H1 (cell line): ENCODE measurements at regions not wholly inside any gene's neighbourhood (a gene's known extent, or its start where the extent isn't known, plus 50 kb on each side); places are given as distances from the start of the nearest gene placed in this dataset.

Experiments
- CTCF ChIA-PET: fragments of 300-600 bp; sonication (Branson Sonifier 250); formaldehyde crosslinking; loops from one replicate; lab custom pipeline; 2021; ENCODE audit not compliant: partially characterized antibody; lab: Charles Lee
- POLR2A ChIA-PET: fragments of 300-600 bp; sonication (Branson Sonifier 250); formaldehyde crosslinking; loops from one replicate; lab custom pipeline; 2021; ENCODE audit warnings: inconsistent platforms; ENCODE audit not compliant: partially characterized antibody; lab: Charles Lee
- DNase-seq, 2 experiments: peaks; one replicate each; pipeline versions ENCODE4 v3.0.0 to v3.0.0-alpha.2; 2010 to 2022; ENCODE audit warnings: low spot score in 2 of 2, low read depth in 1 of 2, mixed read lengths in 1 of 2
- FAIRE-seq: peaks from 2 replicates; lab custom pipeline; 2011; peaks lifted over from hg19 to GRCh38; lab: Jason Lieb, UNC
- H2AFZ ChIP-seq: 2 replicates; pipeline ENCODE4 v1.8.1; 2012; ENCODE audit warnings: low read length, inconsistent platforms
- H2AK5ac ChIP-seq: 2 replicates; pipeline ENCODE4 v1.6.1; 2013; ENCODE audit warnings: low read depth, low read length
- H2BK120ac ChIP-seq: replicated peaks from 2 replicates; pipeline ENCODE3; 2013; ENCODE audit warnings: low read depth, low read length, inconsistent platforms
- H2BK12ac ChIP-seq: 2 replicates; pipeline ENCODE4 v1.6.1; 2013; ENCODE audit warnings: low read depth, low read length
- H2BK15ac ChIP-seq: 2 replicates; pipeline ENCODE4 v1.6.1; 2013; ENCODE audit warnings: low read length
- H2BK20ac ChIP-seq: 2 replicates; pipeline ENCODE4 v1.6.1; 2013; ENCODE audit warnings: low read length
- H2BK5ac ChIP-seq: 2 replicates; pipeline ENCODE4 v1.6.1; 2013; ENCODE audit warnings: low read depth, low read length
- H3K14ac ChIP-seq: 2 replicates; pipeline ENCODE4 v1.6.1; 2013; ENCODE audit warnings: inconsistent platforms; ENCODE audit not compliant: insufficient read length
- H3K18ac ChIP-seq: 2 replicates; pipeline ENCODE4 v1.6.1; 2013; ENCODE audit warnings: low read length; ENCODE audit errors: extremely low read depth
- H3K23ac ChIP-seq: 2 replicates; pipeline ENCODE4 v1.6.1; 2013; ENCODE audit warnings: inconsistent platforms; ENCODE audit not compliant: insufficient read length
- H3K23me2 ChIP-seq: 2 replicates; pipeline ENCODE4 v1.6.1; 2013; ENCODE audit warnings: low read depth, low read length
- H3K27ac ChIP-seq: 2 replicates; pipeline ENCODE4 v1.6.1; 2011; ENCODE audit warnings: low read depth, low read length, inconsistent platforms
- H3K27me3 ChIP-seq, 4 experiments: replicated peaks in 1 of 4; 1 replicate in 1 of 4; 2 replicates in 3 of 4; pipeline versions ENCODE4 v1.6.1 to v1.8.1; 2011 to 2013; ENCODE audit warnings: low read length in 3 of 4, mild to moderate bottlenecking in 3 of 4, inconsistent platforms in 2 of 4, mixed read lengths in 2 of 4, moderate library complexity in 1 of 4; ENCODE audit not compliant: control insufficient read depth in 3 of 4, insufficient read depth in 3 of 4; ENCODE audit errors: extremely low read depth in 1 of 4
- H3K36me3 ChIP-seq, 4 experiments: 2 replicates each; pipeline versions ENCODE4 v1.6.1 to v1.8.1; 2011 to 2013; ENCODE audit warnings: mild to moderate bottlenecking in 4 of 4, low read length in 3 of 4, moderate library complexity in 2 of 4, control low read depth in 1 of 4, inconsistent platforms in 1 of 4; ENCODE audit not compliant: insufficient read depth in 4 of 4, control insufficient read depth in 2 of 4
- H3K4ac ChIP-seq: replicated peaks from 2 replicates; pipeline ENCODE3; 2013; ENCODE audit warnings: low read length, low read depth, mixed read lengths, inconsistent platforms; ENCODE audit not compliant: insufficient read length
- H3K4me1 ChIP-seq, 4 experiments: replicated peaks in 1 of 4; 1 replicate in 1 of 4; 2 replicates in 3 of 4; pipeline versions ENCODE4 v1.6.1 to v1.8.1; 2011 to 2013; ENCODE audit warnings: low read length in 3 of 4, inconsistent platforms in 2 of 4, mixed read lengths in 1 of 4; ENCODE audit not compliant: insufficient read depth in 4 of 4, control insufficient read depth in 3 of 4
- H3K4me2 ChIP-seq, 2 experiments: 2 replicates each; pipeline versions ENCODE4 v1.6.1 to v1.8.1; 2011 to 2013; ENCODE audit warnings: low read depth in 2 of 2, low read length in 2 of 2, control low read depth in 1 of 2, inconsistent platforms in 1 of 2, mild to moderate bottlenecking in 1 of 2; ENCODE audit not compliant: insufficient read depth in 1 of 2
- H3K4me3 ChIP-seq, 4 experiments: fragments of 200-600, 300-600 bp in 1 of 4; sonication (generic), shearing (Covaris generic), sonication (Bioruptor Twin) in 1 of 4; 2 replicates each; pipeline versions ENCODE4 v1.5.1 to v1.8.1; 2011 to 2016; ENCODE audit warnings: low read length in 4 of 4, low read depth in 3 of 4, control low read depth in 2 of 4, inconsistent platforms in 2 of 4, mild to moderate bottlenecking in 2 of 4, mixed read lengths in 1 of 4, moderate library complexity in 1 of 4; ENCODE audit not compliant: insufficient read depth in 2 of 4; ENCODE audit errors: extremely low read depth in 1 of 4
- H3K56ac ChIP-seq: replicated peaks from 2 replicates; pipeline ENCODE3; 2013; ENCODE audit warnings: low read depth, mild to moderate bottlenecking, mixed read lengths, low read length, inconsistent platforms; ENCODE audit not compliant: insufficient read length
- H3K79me1 ChIP-seq: 2 replicates; pipeline ENCODE4 v1.6.1; 2013; ENCODE audit warnings: low read depth, low read length, control low read depth
- H3K79me2 ChIP-seq, 2 experiments: 2 replicates each; pipeline versions ENCODE4 v1.6.1 to v1.8.1; 2012 to 2013; ENCODE audit warnings: low read length in 2 of 2, mild to moderate bottlenecking in 2 of 2, inconsistent platforms in 1 of 2; ENCODE audit not compliant: insufficient read depth in 2 of 2, control insufficient read depth in 1 of 2
- H3K9ac ChIP-seq, 4 experiments: replicated peaks in 1 of 4; 1 replicate in 1 of 4; 2 replicates in 3 of 4; pipeline versions ENCODE4 v1.6.1 to v1.8.1; 2011 to 2013; ENCODE audit warnings: low read depth in 3 of 4, low read length in 3 of 4, control low read depth in 2 of 4, mild to moderate bottlenecking in 2 of 4, moderate library complexity in 2 of 4, inconsistent platforms in 1 of 4; ENCODE audit errors: extremely low read depth in 1 of 4
- H3K9me3 ChIP-seq, 2 experiments: 2 replicates each; pipeline versions ENCODE4 v1.6.1 to v1.8.1; 2012 to 2013; ENCODE audit warnings: mild to moderate bottlenecking in 2 of 2, moderate library complexity in 2 of 2, control low read depth in 1 of 2, inconsistent platforms in 1 of 2, low read depth in 1 of 2, low read length in 1 of 2, mixed read lengths in 1 of 2; ENCODE audit not compliant: insufficient read depth in 2 of 2
- H4K20me1 ChIP-seq, 2 experiments: replicated peaks in 1 of 2; 2 replicates each; pipeline versions ENCODE3 to v1.8.1; 2011 to 2013; ENCODE audit warnings: inconsistent platforms in 2 of 2, low read length in 2 of 2, mild to moderate bottlenecking in 1 of 2; ENCODE audit not compliant: insufficient read depth in 2 of 2, control insufficient read depth in 1 of 2
- H4K5ac ChIP-seq: 2 replicates; pipeline ENCODE4 v1.6.1; 2013; ENCODE audit warnings: low read length, low read depth, mixed read lengths, inconsistent platforms; ENCODE audit not compliant: insufficient read length
- H4K8ac ChIP-seq: 2 replicates; pipeline ENCODE4 v1.8.0; 2013; ENCODE audit warnings: mild to moderate bottlenecking, moderate library complexity, low read length, inconsistent platforms; ENCODE audit not compliant: insufficient read depth; ENCODE audit errors: extremely low read depth
- H4K91ac ChIP-seq: replicated peaks from 2 replicates; pipeline ENCODE3; 2013; ENCODE audit warnings: low read length, mixed read lengths, inconsistent platforms; ENCODE audit not compliant: insufficient read length
- GABPA ChIP-seq: IDR thresholded peaks from 2 replicates; pipeline ENCODE4 v1.6.1; 2011; ENCODE audit warnings: mild to moderate bottlenecking, low read length, moderate library complexity, borderline replicate concordance; ENCODE audit not compliant: insufficient read depth
- JUN ChIP-seq: IDR thresholded peaks from 2 replicates; pipeline ENCODE4 v1.6.1; 2011; ENCODE audit warnings: low read depth, mild to moderate bottlenecking, improper control_type of control experiment, low read length
- KDM1A ChIP-seq: fragments of 200-600, 300-600 bp; sonication (generic); IDR thresholded peaks from 2 replicates; pipeline ENCODE4 v1.7.1; 2016; ENCODE audit warnings: mild to moderate bottlenecking, low read length, borderline replicate concordance
- POU5F1 ChIP-seq: IDR thresholded peaks from 2 replicates; pipeline ENCODE4 v1.6.1; 2011; ENCODE audit warnings: low read depth, mild to moderate bottlenecking, low read length, moderate library complexity
- RAD21 ChIP-seq, 2 experiments: IDR thresholded peaks in 1 of 2; conservative IDR thresholded peaks in 1 of 2; 2 replicates each; pipeline ENCODE4 v1.6.1; 2011; ENCODE audit warnings: low read depth in 2 of 2, low read length in 2 of 2, improper control_type of control experiment in 1 of 2, inconsistent platforms in 1 of 2, mild to moderate bottlenecking in 1 of 2, moderate library complexity in 1 of 2
- SAP30 ChIP-seq: fragments of 300-600 bp; sonication (generic); IDR thresholded peaks from 2 replicates; pipeline ENCODE4 v1.7.1; 2012; ENCODE audit warnings: low read length, moderate library complexity, mild to moderate bottlenecking, inconsistent platforms; ENCODE audit not compliant: insufficient read depth, insufficient replicate concordance
- SIRT6 ChIP-seq: IDR thresholded peaks from one replicate; pipeline ENCODE4 v1.7.1; 2012; ENCODE audit warnings: low read length, inconsistent platforms
- SIX5 ChIP-seq: IDR thresholded peaks from 2 replicates; pipeline ENCODE4 v1.6.1; 2011; ENCODE audit warnings: mild to moderate bottlenecking, low read depth, low read length
- TBP ChIP-seq: IDR thresholded peaks from 2 replicates; pipeline ENCODE4 v1.6.1; 2011; ENCODE audit warnings: low read depth, low read length, improper control_type of control experiment
- WGBS, 2 experiments: shearing (Covaris generic) in 1 of 2; methylation state at CpG; one replicate each; pipeline versions ENCODE4 v1.1.6 to v1.1.7; 2013 to 2015; ENCODE audit warnings: low lambda C conversion rate in 2 of 2, mixed read lengths in 2 of 2, inconsistent platforms in 1 of 2, low coverage in 1 of 2, missing lambda C conversion rate in 1 of 2; ENCODE audit not compliant: insufficient replicate concordance in 2 of 2, insufficient coverage in 1 of 2, insufficient read length in 1 of 2; ENCODE audit errors: extremely low coverage in 1 of 2, missing lambda C conversion rate in 1 of 2; 5-methylcytosine and 5-hydroxymethylcytosine counted together

DNA sequence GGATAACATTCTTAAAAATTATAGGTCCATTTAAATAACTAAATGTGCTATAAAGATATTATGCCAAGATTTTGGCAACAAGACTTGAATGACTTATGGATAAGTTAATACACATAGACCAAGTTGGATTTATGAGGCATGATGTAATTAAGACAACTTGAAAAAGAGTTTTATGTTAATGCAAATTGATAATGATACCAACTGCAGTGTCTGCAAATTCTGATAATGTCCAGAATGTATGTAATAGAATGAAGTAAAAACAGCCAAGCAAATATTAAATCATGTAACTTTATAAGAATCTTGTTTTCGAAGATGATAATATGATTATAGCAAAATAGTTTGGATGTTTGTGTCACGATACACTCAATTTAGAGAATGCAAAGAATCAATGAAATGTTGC is 868.3 kb downstream of the DNAJB9 start:
- no peak for TF ChIP-seq SIX5
- TF ChIP-seq SAP30 = no peak
- TF ChIP-seq KDM1A = no peak
- no peak for TF ChIP-seq SIRT6
- TF ChIP-seq POU5F1 = no peak
- no peak for TF ChIP-seq TBP
- TF ChIP-seq GABPA = no peak
- TF ChIP-seq JUN = no peak
- TF ChIP-seq RAD21 (IDR thresholded peaks at IDR 0.05 in 1 of 2, conservative IDR thresholded peaks at IDR 0.05 in 1 of 2; ENCODE audit: low read depth in 2 of 2, low read length in 2 of 2) = no peak
- 90% methylated on average over 2 of the region's 2 CpGs; no CpG with 5 or more reads in 1 of the 2 experiments for WGBS, 2 experiments
- H4K91ac ChIP-seq = no peak overlapping the region

More for the DNA sequence above, 868.3 kb downstream of the DNAJB9 start:
- Histone ChIP-seq H3K9ac (no peak overlapping the region), H3K79me1 (no peaks in the 10 kb centered on the region), H4K8ac (no peak overlapping the region), H2BK12ac (no peak overlapping the region), H3K4ac (no peak overlapping the region), H3K23ac (no peak overlapping the region), H2AFZ (no peak overlapping the region), H3K56ac (no peak overlapping the region), H3K18ac (no peak overlapping the region), H3K36me3 (no peaks in the 10 kb centered on the region), H2BK5ac (no peak overlapping the region), H3K4me3 (no peak overlapping the region), H3K9me3 (no peaks in the 10 kb centered on the region), H3K79me2 (no peaks in the 10 kb centered on the region), H2AK5ac (no peak overlapping the region), H3K27me3 (no peaks in the 10 kb centered on the region), H3K23me2 (no peaks in the 10 kb centered on the region), H2BK120ac (no peak overlapping the region), H2BK20ac (no peak overlapping the region), H3K4me1 (no peaks in the 10 kb centered on the region), H4K20me1 (no peaks in the 10 kb centered on the region), H3K14ac (no peak overlapping the region), H3K4me2 (no peak overlapping the region), H2BK15ac (no peak overlapping the region), H4K5ac (no peak overlapping the region), H3K27ac (no peak overlapping the region)
- ChIA-PET POLR2A (no interaction called here), CTCF (no interaction called here)
- FAIRE-seq = no peak
- DNase-seq = no peak
